ENCODE measurements at regions not wholly inside any gene's neighbourhood (a gene's known extent, or its start where the extent isn't known, plus 50 kb on each side); places are given as distances from the start of the nearest gene placed in this dataset.

GRCh38 chr2:129550536-129550935, 428.9 kb upstream of the RAB6C start:
- H3K9me3 Mint-ChIP-seq: peaks cover 16% of the 10 kb centered on the region
- H3K27ac Mint-ChIP-seq: no peak overlapping the region
- no peak for ATAC-seq
- 0 out of 2 replicates have a peak, but pooled peaks cover 3% of the 10 kb centered on the region for H3K36me3 Mint-ChIP-seq
- H3K27me3 Mint-ChIP-seq (ENCODE audit: low read depth): peaks cover 5% of the 10 kb centered on the region; the same call in 1 of the 2 replicates
- no peak for DNase-seq (ENCODE audit: low spot score)
- TF ChIP-seq, protein P1, sequence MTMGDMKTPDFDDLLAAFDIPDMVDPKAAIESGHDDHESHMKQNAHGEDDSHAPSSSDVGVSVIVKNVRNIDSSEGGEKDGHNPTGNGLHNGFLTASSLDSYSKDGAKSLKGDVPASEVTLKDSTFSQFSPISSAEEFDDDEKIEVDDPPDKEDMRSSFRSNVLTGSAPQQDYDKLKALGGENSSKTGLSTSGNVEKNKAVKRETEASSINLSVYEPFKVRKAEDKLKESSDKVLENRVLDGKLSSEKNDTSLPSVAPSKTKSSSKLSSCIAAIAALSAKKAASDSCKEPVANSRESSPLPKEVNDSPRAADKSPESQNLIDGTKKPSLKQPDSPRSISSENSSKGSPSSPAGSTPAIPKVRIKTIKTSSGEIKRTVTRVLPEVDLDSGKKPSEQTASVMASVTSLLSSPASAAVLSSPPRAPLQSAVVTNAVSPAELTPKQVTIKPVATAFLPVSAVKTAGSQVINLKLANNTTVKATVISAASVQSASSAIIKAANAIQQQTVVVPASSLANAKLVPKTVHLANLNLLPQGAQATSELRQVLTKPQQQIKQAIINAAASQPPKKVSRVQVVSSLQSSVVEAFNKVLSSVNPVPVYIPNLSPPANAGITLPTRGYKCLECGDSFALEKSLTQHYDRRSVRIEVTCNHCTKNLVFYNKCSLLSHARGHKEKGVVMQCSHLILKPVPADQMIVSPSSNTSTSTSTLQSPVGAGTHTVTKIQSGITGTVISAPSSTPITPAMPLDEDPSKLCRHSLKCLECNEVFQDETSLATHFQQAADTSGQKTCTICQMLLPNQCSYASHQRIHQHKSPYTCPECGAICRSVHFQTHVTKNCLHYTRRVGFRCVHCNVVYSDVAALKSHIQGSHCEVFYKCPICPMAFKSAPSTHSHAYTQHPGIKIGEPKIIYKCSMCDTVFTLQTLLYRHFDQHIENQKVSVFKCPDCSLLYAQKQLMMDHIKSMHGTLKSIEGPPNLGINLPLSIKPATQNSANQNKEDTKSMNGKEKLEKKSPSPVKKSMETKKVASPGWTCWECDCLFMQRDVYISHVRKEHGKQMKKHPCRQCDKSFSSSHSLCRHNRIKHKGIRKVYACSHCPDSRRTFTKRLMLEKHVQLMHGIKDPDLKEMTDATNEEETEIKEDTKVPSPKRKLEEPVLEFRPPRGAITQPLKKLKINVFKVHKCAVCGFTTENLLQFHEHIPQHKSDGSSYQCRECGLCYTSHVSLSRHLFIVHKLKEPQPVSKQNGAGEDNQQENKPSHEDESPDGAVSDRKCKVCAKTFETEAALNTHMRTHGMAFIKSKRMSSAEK (CRISPR knock-in tag; IDR thresholded peaks at IDR 0.05; ENCODE audit: borderline replicate concordance): no peak
- TF ChIP-seq, protein P2, sequence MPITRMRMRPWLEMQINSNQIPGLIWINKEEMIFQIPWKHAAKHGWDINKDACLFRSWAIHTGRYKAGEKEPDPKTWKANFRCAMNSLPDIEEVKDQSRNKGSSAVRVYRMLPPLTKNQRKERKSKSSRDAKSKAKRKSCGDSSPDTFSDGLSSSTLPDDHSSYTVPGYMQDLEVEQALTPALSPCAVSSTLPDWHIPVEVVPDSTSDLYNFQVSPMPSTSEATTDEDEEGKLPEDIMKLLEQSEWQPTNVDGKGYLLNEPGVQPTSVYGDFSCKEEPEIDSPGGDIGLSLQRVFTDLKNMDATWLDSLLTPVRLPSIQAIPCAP (CRISPR knock-in tag; IDR thresholded peaks at IDR 0.05): no peak
- TF ChIP-seq ZBTB43 (CRISPR knock-in tag; IDR thresholded peaks at IDR 0.05): no peak
- TF ChIP-seq, protein P3, sequence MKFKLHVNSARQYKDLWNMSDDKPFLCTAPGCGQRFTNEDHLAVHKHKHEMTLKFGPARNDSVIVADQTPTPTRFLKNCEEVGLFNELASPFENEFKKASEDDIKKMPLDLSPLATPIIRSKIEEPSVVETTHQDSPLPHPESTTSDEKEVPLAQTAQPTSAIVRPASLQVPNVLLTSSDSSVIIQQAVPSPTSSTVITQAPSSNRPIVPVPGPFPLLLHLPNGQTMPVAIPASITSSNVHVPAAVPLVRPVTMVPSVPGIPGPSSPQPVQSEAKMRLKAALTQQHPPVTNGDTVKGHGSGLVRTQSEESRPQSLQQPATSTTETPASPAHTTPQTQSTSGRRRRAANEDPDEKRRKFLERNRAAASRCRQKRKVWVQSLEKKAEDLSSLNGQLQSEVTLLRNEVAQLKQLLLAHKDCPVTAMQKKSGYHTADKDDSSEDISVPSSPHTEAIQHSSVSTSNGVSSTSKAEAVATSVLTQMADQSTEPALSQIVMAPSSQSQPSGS (CRISPR knock-in tag; IDR thresholded peaks at IDR 0.05; ENCODE audit: borderline replicate concordance, low read depth): no peak
- TF ChIP-seq, protein P4, sequence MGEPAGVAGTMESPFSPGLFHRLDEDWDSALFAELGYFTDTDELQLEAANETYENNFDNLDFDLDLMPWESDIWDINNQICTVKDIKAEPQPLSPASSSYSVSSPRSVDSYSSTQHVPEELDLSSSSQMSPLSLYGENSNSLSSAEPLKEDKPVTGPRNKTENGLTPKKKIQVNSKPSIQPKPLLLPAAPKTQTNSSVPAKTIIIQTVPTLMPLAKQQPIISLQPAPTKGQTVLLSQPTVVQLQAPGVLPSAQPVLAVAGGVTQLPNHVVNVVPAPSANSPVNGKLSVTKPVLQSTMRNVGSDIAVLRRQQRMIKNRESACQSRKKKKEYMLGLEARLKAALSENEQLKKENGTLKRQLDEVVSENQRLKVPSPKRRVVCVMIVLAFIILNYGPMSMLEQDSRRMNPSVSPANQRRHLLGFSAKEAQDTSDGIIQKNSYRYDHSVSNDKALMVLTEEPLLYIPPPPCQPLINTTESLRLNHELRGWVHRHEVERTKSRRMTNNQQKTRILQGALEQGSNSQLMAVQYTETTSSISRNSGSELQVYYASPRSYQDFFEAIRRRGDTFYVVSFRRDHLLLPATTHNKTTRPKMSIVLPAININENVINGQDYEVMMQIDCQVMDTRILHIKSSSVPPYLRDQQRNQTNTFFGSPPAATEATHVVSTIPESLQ (CRISPR knock-in tag; IDR thresholded peaks at IDR 0.05): no peak
- TF ChIP-seq STAT6 (CRISPR knock-in tag; conservative IDR thresholded peaks at IDR 0.05; ENCODE audit: low read depth): no peak
- TF ChIP-seq USF1 (CRISPR knock-in tag; IDR thresholded peaks at IDR 0.05): no peak
- TF ChIP-seq HMGA2 (CRISPR knock-in tag; IDR thresholded peaks at IDR 0.05): no peak
- H3K4me1 Mint-ChIP-seq: peaks cover 27% of the 10 kb centered on the region
- CTCF ChIA-PET: interaction anchor here (1.1 kb wide), 1 partner anchor 36 kb away, joined by 3 read pairs; no protein-coding TSS in a partner anchor
- POLR2A ChIA-PET: no interaction called here
- H3K4me3 Mint-ChIP-seq: no peak overlapping the region

DNA sequence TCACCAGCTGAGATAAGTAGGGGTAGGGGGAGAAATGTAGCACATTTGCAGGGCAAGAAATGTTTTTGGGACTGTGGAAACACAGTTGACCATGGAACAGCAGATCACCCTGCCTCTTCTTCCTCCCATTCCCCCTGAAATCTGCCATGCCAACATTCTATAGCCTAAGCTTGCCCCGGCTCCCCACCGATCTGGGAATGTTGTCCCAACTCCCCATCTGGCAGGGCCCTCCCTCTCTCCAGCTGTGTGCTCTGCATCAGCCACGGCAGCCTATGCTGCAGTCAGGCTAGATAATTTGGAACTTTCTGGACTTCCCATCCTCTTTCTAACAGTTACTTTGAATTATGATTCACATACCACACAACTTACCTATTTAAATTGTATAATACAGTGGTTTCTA, 425.1 kb upstream of the RAB6C start:
- Mint-ChIP-seq H3K4me3 (no peak overlapping the region), H3K27ac (no peak overlapping the region), H3K27me3 (ENCODE audit: low read depth) (peaks cover 3% of the 10 kb centered on the region; the same call in 1 of the 2 replicates), H3K4me1 (peaks cover 28% of the 10 kb centered on the region), H3K9me3 (no peaks in the 10 kb centered on the region), H3K36me3 (no peaks in the 10 kb centered on the region)
- POLR2A ChIA-PET: no interaction called here
- ATAC-seq: peak; percentile 91
- DNase-seq (ENCODE audit: low spot score): peak; percentile 31
- CTCF ChIA-PET: interaction anchor here (1.0 to 1.2 kb wide), 2 partner anchors 33 to 194 kb away, joined by 5 to 6 read pairs; no protein-coding TSS in a partner anchor
- TF ChIP-seq ZNF423 (CRISPR knock-in tag; IDR thresholded peaks at IDR 0.05) (no peak), PREB (CRISPR knock-in tag; IDR thresholded peaks at IDR 0.05; ENCODE audit: borderline replicate concordance) (no peak), FOXP1 (CRISPR knock-in tag; IDR thresholded peaks at IDR 0.05; ENCODE audit: borderline replicate concordance) (no peak), TCF7 (CRISPR knock-in tag; IDR thresholded peaks at IDR 0.05; ENCODE audit: low read depth) (no peak), EMX1 (CRISPR knock-in tag; IDR thresholded peaks at IDR 0.05) (no peak), NFE2L1 (CRISPR knock-in tag; IDR thresholded peaks at IDR 0.05) (no peak)
- TF ChIP-seq, protein P3 (CRISPR knock-in tag; IDR thresholded peaks at IDR 0.05; ENCODE audit: borderline replicate concordance, low read depth): no peak
- TF ChIP-seq, protein P5, sequence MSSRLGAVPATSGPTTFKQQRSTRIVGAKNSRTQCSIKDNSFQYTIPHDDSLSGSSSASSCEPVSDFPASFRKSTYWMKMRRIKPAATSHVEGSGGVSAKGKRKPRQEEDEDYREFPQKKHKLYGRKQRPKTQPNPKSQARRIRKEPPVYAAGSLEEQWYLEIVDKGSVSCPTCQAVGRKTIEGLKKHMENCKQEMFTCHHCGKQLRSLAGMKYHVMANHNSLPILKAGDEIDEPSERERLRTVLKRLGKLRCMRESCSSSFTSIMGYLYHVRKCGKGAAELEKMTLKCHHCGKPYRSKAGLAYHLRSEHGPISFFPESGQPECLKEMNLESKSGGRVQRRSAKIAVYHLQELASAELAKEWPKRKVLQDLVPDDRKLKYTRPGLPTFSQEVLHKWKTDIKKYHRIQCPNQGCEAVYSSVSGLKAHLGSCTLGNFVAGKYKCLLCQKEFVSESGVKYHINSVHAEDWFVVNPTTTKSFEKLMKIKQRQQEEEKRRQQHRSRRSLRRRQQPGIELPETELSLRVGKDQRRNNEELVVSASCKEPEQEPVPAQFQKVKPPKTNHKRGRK (CRISPR knock-in tag; IDR thresholded peaks at IDR 0.05; ENCODE audit: borderline replicate concordance): no peak
